ENCODE measurements at regions not wholly inside any gene's neighbourhood (a gene's known extent, or its start where the extent isn't known, plus 50 kb on each side); places are given as distances from the start of the nearest gene placed in this dataset.

GRCh38 chr11:70783356-70783755, 385.0 kb downstream of the CTTN start:
- no peak overlapping the region for H3K9ac ChIP-seq (ENCODE audit: insufficient read depth, low read length)
- no peak overlapping the region for H3K4me3 ChIP-seq (replicated peaks in 1 of 4; ENCODE audit: control extremely low read depth in 1 of 4, insufficient read depth in 1 of 4, low read depth in 3 of 4, low read length in 4 of 4)
- H3K4me1 ChIP-seq (ENCODE audit: control insufficient read depth, extremely low read depth, insufficient read depth, low read length) = no peaks in the 10 kb centered on the region
- DNase-seq (ENCODE audit: low read depth in 2 of 2) = no peak
- no peaks in the 10 kb centered on the region for H3K9me3 ChIP-seq (ENCODE audit: control insufficient read depth, insufficient read depth, low read depth, low read length)
- TF ChIP-seq CTCF (conservative IDR thresholded peaks at IDR 0.05 in 1 of 2, IDR thresholded peaks at IDR 0.05 in 1 of 2; ENCODE audit: low read depth in 1 of 2, low read length in 2 of 2) (no peak), EZH2 (IDR thresholded peaks at IDR 0.05; ENCODE audit: low read length, missing control alignments) (no peak)
- no peak overlapping the region for H3K4me2 ChIP-seq (ENCODE audit: extremely low read depth, insufficient read depth, low read length)
- no peaks in the 10 kb centered on the region for H3K79me2 ChIP-seq (ENCODE audit: control insufficient read depth, insufficient read depth, low read length)
- H2AFZ ChIP-seq (ENCODE audit: low read length) = no peak overlapping the region
- H3K36me3 ChIP-seq (ENCODE audit: control insufficient read depth, insufficient read depth, low read length) = no peaks in the 10 kb centered on the region
- no peak overlapping the region for H3K27ac ChIP-seq (ENCODE audit: insufficient read depth, low read length)
- H3K27me3 ChIP-seq (ENCODE audit: control insufficient read depth, insufficient read depth, low read length) = no peaks in the 10 kb centered on the region
- no peaks in the 10 kb centered on the region for H4K20me1 ChIP-seq (ENCODE audit: control insufficient read depth, extremely low read depth, insufficient read depth, low read length)

- Histone ChIP-seq H3K4me3 (replicated peaks in 1 of 4; ENCODE audit: control extremely low read depth in 1 of 4, insufficient read depth in 1 of 4, low read depth in 3 of 4, low read length in 4 of 4) (no peak overlapping the region), H3K27ac (ENCODE audit: insufficient read depth, low read length) (no peak overlapping the region), H3K36me3 (ENCODE audit: control insufficient read depth, insufficient read depth, low read length) (no peaks in the 10 kb centered on the region), H3K4me2 (ENCODE audit: extremely low read depth, insufficient read depth, low read length) (no peak overlapping the region), H4K20me1 (ENCODE audit: control insufficient read depth, extremely low read depth, insufficient read depth, low read length) (no peaks in the 10 kb centered on the region), H3K27me3 (ENCODE audit: control insufficient read depth, insufficient read depth, low read length) (no peaks in the 10 kb centered on the region), H3K4me1 (ENCODE audit: control insufficient read depth, extremely low read depth, insufficient read depth, low read length) (no peaks in the 10 kb centered on the region), H3K9me3 (ENCODE audit: control insufficient read depth, insufficient read depth, low read depth, low read length) (no peaks in the 10 kb centered on the region), H2AFZ (ENCODE audit: low read length) (no peak overlapping the region), H3K79me2 (ENCODE audit: control insufficient read depth, insufficient read depth, low read length) (no peaks in the 10 kb centered on the region), H3K9ac (ENCODE audit: insufficient read depth, low read length) (no peak overlapping the region)
- no peak for DNase-seq (ENCODE audit: low read depth in 2 of 2)
- TF ChIP-seq EZH2 (IDR thresholded peaks at IDR 0.05; ENCODE audit: low read length, missing control alignments) (no peak), CTCF (conservative IDR thresholded peaks at IDR 0.05 in 1 of 2, IDR thresholded peaks at IDR 0.05 in 1 of 2; ENCODE audit: low read depth in 1 of 2, low read length in 2 of 2) (no peak)
Observed at GRCh38 chr11:70783821-70784220, 385.5 kb downstream of the CTTN start.

GRCh38 chr11:70785372-70785771, 387.0 kb downstream of the CTTN start:
- Histone ChIP-seq H3K4me1 (ENCODE audit: control insufficient read depth, extremely low read depth, insufficient read depth, low read length) (no peaks in the 10 kb centered on the region), H3K27ac (ENCODE audit: insufficient read depth, low read length) (no peak overlapping the region), H3K27me3 (ENCODE audit: control insufficient read depth, insufficient read depth, low read length) (no peaks in the 10 kb centered on the region), H3K36me3 (ENCODE audit: control insufficient read depth, insufficient read depth, low read length) (no peaks in the 10 kb centered on the region), H3K9me3 (ENCODE audit: control insufficient read depth, insufficient read depth, low read depth, low read length) (no peaks in the 10 kb centered on the region), H3K79me2 (ENCODE audit: control insufficient read depth, insufficient read depth, low read length) (no peaks in the 10 kb centered on the region), H2AFZ (ENCODE audit: low read length) (no peak overlapping the region), H3K4me2 (ENCODE audit: extremely low read depth, insufficient read depth, low read length) (no peak overlapping the region), H3K9ac (ENCODE audit: insufficient read depth, low read length) (no peak overlapping the region), H4K20me1 (ENCODE audit: control insufficient read depth, extremely low read depth, insufficient read depth, low read length) (no peaks in the 10 kb centered on the region), H3K4me3 (replicated peaks in 1 of 4; ENCODE audit: control extremely low read depth in 1 of 4, insufficient read depth in 1 of 4, low read depth in 3 of 4, low read length in 4 of 4) (no peak overlapping the region)
- no peak for DNase-seq (ENCODE audit: low read depth in 2 of 2)
- no peak for TF ChIP-seq CTCF (conservative IDR thresholded peaks at IDR 0.05 in 1 of 2, IDR thresholded peaks at IDR 0.05 in 1 of 2; ENCODE audit: low read depth in 1 of 2, low read length in 2 of 2)
- no peak for TF ChIP-seq EZH2 (IDR thresholded peaks at IDR 0.05; ENCODE audit: low read length, missing control alignments)
